Tibial nerve (tissue), 3 donors: ENCODE measurements at regions not wholly inside any gene's neighbourhood (a gene's known extent, or its start where the extent isn't known, plus 50 kb on each side); places are given as distances from the start of the nearest gene placed in this dataset.

ENCODE experiments used
- CTCF ChIP-seq, 5 experiments: fragments of 200-600 bp in 3 of 5; fragments of 450-650 bp in 2 of 5; sonication (generic) in 3 of 5; IDR thresholded peaks; one replicate each; pipeline ENCODE4 v1.5.1; 2016 to 2019; ENCODE audit warnings: antibody characterized with exemption in 5 of 5, mild to moderate bottlenecking in 3 of 5, moderate library complexity in 2 of 5
- POLR2A ChIP-seq, 2 donors: fragments of 450-650 bp; IDR thresholded peaks; one replicate each; pipeline ENCODE4 v1.6.1; 2017; ENCODE audit warnings: antibody characterized with exemption in 2 of 2, mild to moderate bottlenecking in 2 of 2, moderate library complexity in 2 of 2

DNA sequence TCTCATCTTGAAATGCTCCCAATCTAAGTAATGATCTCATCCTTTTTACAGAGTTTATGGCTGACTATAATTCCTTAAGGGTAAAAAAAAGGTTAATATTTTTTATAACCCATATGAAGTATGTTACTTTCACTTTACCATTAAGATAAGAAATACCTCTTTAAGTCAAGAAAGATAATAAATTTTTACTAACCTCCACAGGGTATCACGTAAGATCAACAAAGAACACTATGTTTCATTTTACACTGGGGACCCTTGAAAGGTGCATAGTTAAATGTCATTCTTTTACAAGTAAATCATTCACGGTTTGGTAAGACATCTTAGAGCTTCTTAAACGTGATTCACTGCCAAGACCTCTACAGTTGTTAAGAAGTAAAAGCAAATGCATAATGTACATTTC, 472.7 kb upstream of the CDH9 start:
- no peak for TF ChIP-seq CTCF (IDR thresholded peaks at IDR 0.05)
- no peak for TF ChIP-seq POLR2A (IDR thresholded peaks at IDR 0.05)
